OCI-LY7 (cell line): ENCODE measurements at regions not wholly inside any gene's neighbourhood (a gene's known extent, or its start where the extent isn't known, plus 50 kb on each side); places are given as distances from the start of the nearest gene placed in this dataset.
"Not testable (repeated sequence)": the region's sequence is repeated elsewhere in the genome, so short reads cannot be mapped to it uniquely, and the experiment has no call there.

Experiments
- BruUV-seq: library from RNA; stranded (reverse); fragments of 400-500 nt; replicated peaks from 2 replicates; lab custom pipeline; 2021; lab: Mats Ljungman, UMichigan
- CTCF ChIA-PET: fragments of 300-600 bp; sonication (Branson Sonifier 250); formaldehyde crosslinking; loops from one replicate; lab custom pipeline; 2022; ENCODE audit warnings: antibody characterized with exemption; ENCODE audit not compliant: unreplicated experiment; lab: Charles Lee
- POLR2A ChIA-PET: fragments of 300-600 bp; sonication (Branson Sonifier 250); formaldehyde crosslinking; loops from one replicate; lab custom pipeline; 2022; ENCODE audit warnings: antibody characterized with exemption; lab: Charles Lee
- DNase-seq: peaks from one replicate; pipeline ENCODE4 v3.0.0-alpha.2; 2015; ENCODE audit warnings: low spot score
- H2AFZ ChIP-seq: fragments of 200-600 bp; sonication (generic), shearing (Covaris generic); 2 replicates; pipeline ENCODE4 v1.6.1; 2014; ENCODE audit warnings: mild to moderate bottlenecking, antibody characterized with exemption, low read length, moderate library complexity
- H3K27ac ChIP-seq: fragments of 200-600 bp; sonication (generic); 2 replicates; pipeline ENCODE4 v1.5.1; 2014; ENCODE audit warnings: mixed run types, low read depth, mild to moderate bottlenecking, moderate library complexity, low read length, inconsistent platforms; ENCODE audit not compliant: poor library complexity, severe bottlenecking
- H3K36me3 ChIP-seq: fragments of 200-600 bp; sonication (generic); 2 replicates; pipeline ENCODE4 v1.6.1; 2014; ENCODE audit warnings: mild to moderate bottlenecking, antibody characterized with exemption, low read length, moderate library complexity, mixed read lengths; ENCODE audit not compliant: insufficient read depth
- H3K4me1 ChIP-seq: fragments of 200-600 bp; sonication (generic); 2 replicates; pipeline ENCODE4 v1.5.1; 2014; ENCODE audit warnings: mild to moderate bottlenecking, low read length; ENCODE audit not compliant: insufficient read depth, poor library complexity, severe bottlenecking
- H3K4me2 ChIP-seq: fragments of 200-600 bp; sonication (generic); 2 replicates; pipeline ENCODE4 v1.6.1; 2014; ENCODE audit warnings: mild to moderate bottlenecking, low read length
- H3K4me3 ChIP-seq: fragments of 200-600 bp; sonication (generic); 2 replicates; pipeline ENCODE4 v1.5.1; 2014; ENCODE audit warnings: mild to moderate bottlenecking, low read depth, low read length; ENCODE audit not compliant: poor library complexity, severe bottlenecking
- H3K79me2 ChIP-seq: fragments of 200-600 bp; sonication (generic); 2 replicates; pipeline ENCODE4 v1.6.1; 2016; ENCODE audit warnings: low read depth, mild to moderate bottlenecking, low read length, moderate library complexity, mixed read lengths; ENCODE audit not compliant: insufficient read depth
- H3K9me2 ChIP-seq: fragments of 200-600 bp; sonication (generic); 2 replicates; pipeline ENCODE4 v1.6.1; 2016; ENCODE audit warnings: mild to moderate bottlenecking, low read length, mixed read lengths; ENCODE audit not compliant: insufficient read depth
- H3K9me3 ChIP-seq: fragments of 200-600 bp; sonication (generic); 2 replicates; pipeline ENCODE4 v1.6.1; 2014; ENCODE audit warnings: mild to moderate bottlenecking, mixed run types, low read length, mixed read lengths
- H4K20me1 ChIP-seq: fragments of 200-600 bp; sonication (generic); 2 replicates; pipeline ENCODE4 v1.6.1; 2014; ENCODE audit warnings: mild to moderate bottlenecking, antibody characterized with exemption, low read length, moderate library complexity, mixed read lengths; ENCODE audit not compliant: insufficient read depth
- EZH2phosphoT487 ChIP-seq: fragments of 200-600 bp; sonication (generic); IDR thresholded peaks from 2 replicates; pipeline ENCODE4 v1.6.1; 2018; ENCODE audit warnings: low read depth, borderline replicate concordance, mild to moderate bottlenecking, mixed run types, antibody characterized with exemption, low read length, moderate library complexity, mixed read lengths
- intact Hi-C: fragments of 100-400 bp; cut with micrococcal nuclease; formaldehyde crosslinking; loops from one replicate; pipeline ENCODE4 v1.10.0; 2022; ENCODE audit not compliant: unreplicated experiment
- TF ChIP-seq, protein P1 (sequence below): fragments of 200-600 bp; sonication (generic); conservative IDR thresholded peaks from 2 replicates; pipeline ENCODE4 v1.5.1; 2014; ENCODE audit warnings: mild to moderate bottlenecking, antibody characterized with exemption, low read length, moderate library complexity, mixed read lengths

DNA sequence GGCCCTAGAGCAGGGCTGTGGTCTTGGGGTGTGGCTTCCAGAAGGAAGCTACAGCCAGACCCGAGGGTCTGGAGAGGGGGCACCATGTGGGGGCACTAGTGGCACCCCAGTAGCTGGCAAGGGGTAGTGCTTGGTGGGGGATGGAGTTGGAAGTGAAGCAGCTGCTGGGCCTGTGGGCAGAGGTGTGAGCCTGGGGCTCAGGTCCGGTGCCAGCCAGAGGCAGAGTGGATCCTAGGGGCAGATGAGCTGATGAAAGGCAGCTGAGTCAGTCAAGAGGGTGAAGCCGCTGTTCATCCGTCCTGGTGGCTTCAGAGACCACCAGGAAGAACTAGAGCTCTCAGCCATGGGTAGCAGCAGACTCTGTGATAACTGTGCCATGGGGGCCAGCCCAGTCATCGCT is 172.6 kb downstream of the TBC1D2B start:
- no TSS peak for BruUV-seq
- ChIA-PET CTCF (no interaction called here), POLR2A (no interaction called here)
- H3K4me3 ChIP-seq: no peak overlapping the region
- no peak overlapping the region for H3K27ac ChIP-seq
- H3K9me2 ChIP-seq: no peaks in the 10 kb centered on the region
- no peaks in the 10 kb centered on the region for H3K79me2 ChIP-seq
- H3K9me3 ChIP-seq: no peaks in the 10 kb centered on the region
- H3K4me2 ChIP-seq: no peak overlapping the region
- H3K4me1 ChIP-seq: no peaks in the 10 kb centered on the region
- H4K20me1 ChIP-seq: no peaks in the 10 kb centered on the region
- no peak for DNase-seq
- H3K36me3 ChIP-seq: no peaks in the 10 kb centered on the region
- TF ChIP-seq, protein P1, sequence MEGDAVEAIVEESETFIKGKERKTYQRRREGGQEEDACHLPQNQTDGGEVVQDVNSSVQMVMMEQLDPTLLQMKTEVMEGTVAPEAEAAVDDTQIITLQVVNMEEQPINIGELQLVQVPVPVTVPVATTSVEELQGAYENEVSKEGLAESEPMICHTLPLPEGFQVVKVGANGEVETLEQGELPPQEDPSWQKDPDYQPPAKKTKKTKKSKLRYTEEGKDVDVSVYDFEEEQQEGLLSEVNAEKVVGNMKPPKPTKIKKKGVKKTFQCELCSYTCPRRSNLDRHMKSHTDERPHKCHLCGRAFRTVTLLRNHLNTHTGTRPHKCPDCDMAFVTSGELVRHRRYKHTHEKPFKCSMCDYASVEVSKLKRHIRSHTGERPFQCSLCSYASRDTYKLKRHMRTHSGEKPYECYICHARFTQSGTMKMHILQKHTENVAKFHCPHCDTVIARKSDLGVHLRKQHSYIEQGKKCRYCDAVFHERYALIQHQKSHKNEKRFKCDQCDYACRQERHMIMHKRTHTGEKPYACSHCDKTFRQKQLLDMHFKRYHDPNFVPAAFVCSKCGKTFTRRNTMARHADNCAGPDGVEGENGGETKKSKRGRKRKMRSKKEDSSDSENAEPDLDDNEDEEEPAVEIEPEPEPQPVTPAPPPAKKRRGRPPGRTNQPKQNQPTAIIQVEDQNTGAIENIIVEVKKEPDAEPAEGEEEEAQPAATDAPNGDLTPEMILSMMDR: no peak
- TF ChIP-seq EZH2phosphoT487: no peak
- no peak overlapping the region for H2AFZ ChIP-seq
- intact Hi-C loops: loop anchor here (5.0 to 10.0 kb wide), 2 partner anchors 52 to 340 kb away; no protein-coding TSS in a partner anchor

DNA sequence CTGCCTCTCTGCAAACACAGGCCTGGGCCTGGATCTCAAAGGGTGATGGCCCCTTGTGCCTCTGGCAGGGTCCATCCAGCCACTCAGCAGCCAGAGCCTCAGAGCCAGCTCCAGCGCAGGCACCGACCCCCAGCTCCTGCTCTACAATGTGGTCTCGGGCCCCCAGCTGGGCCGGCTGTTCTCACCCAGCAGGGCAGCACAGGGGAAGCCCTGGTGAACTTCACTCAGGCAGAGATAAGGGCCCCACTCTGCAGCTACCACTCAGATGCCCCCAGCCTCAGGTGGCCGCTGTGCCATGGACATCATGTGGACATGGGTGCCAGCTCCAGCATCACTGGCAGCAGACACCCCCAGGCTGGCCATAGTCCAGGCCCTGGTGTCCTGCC is 173.1 kb downstream of the TBC1D2B start:
- DNase-seq: no peak
- Histone ChIP-seq H3K9me3 (no peaks in the 10 kb centered on the region), H4K20me1 (no peaks in the 10 kb centered on the region), H3K9me2 (no peaks in the 10 kb centered on the region), H3K79me2 (no peaks in the 10 kb centered on the region), H3K4me1 (no peaks in the 10 kb centered on the region), H3K4me2 (no peak overlapping the region), H3K36me3 (no peaks in the 10 kb centered on the region), H3K4me3 (no peak overlapping the region), H3K27ac (no peak overlapping the region), H2AFZ (no peak overlapping the region)
- TF ChIP-seq EZH2phosphoT487: no peak
- intact Hi-C loops: loop anchor here (5.0 to 10.0 kb wide), 2 partner anchors 53 to 340 kb away; no protein-coding TSS in a partner anchor
- CTCF ChIA-PET: no interaction called here
- no TSS peak for BruUV-seq
- POLR2A ChIA-PET: no interaction called here

DNA sequence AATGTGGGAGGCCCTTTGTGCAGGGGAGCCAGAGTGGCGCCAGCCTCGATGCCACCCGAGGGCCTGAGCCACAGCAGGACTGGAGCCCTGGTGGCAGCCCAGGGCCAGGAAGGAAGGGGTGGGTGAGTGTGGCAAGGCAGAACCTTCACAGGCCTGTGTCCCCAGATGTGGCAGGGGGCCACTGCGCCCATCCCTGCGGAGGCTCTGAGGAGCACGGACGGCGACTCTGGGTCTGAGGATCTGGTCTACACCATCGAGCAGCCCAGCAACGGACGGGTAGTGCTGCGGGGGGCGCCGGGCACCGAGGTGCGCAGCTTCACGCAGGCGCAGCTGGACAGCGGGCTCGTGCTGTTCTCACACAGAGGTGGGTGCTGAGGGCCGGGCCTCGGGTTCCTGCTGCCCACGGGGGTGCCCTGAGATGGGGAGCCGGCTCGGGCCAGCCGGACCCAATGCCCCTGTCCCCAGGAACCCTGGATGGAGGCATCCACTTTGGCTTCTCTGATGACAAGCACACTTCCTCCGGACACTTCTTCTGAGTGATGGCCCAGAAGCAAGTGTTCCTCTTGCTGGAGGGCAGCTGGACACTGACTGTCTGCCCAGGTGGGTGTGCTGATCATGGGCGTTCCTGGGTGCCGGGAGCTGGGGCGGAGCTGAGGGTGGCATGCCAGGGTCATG is 173.6 kb downstream of the TBC1D2B start:
- H3K27ac ChIP-seq, H2AFZ ChIP-seq, POLR2A ChIA-PET, H3K4me1 ChIP-seq, H3K79me2 ChIP-seq, H4K20me1 ChIP-seq, DNase-seq, H3K9me2 ChIP-seq, H3K9me3 ChIP-seq, BruUV-seq, H3K4me3 ChIP-seq, H3K4me2 ChIP-seq, CTCF ChIA-PET, H3K36me3 ChIP-seq: not testable (repeated sequence)
- intact Hi-C loops: loop anchor here (5.0 to 10.0 kb wide), 2 partner anchors 53 to 341 kb away; no protein-coding TSS in a partner anchor
